IMR-90 (cell line): ENCODE measurements at regions not wholly inside any gene's neighbourhood (a gene's known extent, or its start where the extent isn't known, plus 50 kb on each side); places are given as distances from the start of the nearest gene placed in this dataset.

Experiments
- ATAC-seq: fragments of 200-7000 bp; cut with Tn5 transposase; 2 replicates; pipeline ENCODE4 v1.9.1; 2020; ENCODE audit warnings: low read depth, mild to moderate bottlenecking, moderate library complexity
- BruUV-seq: library from RNA; stranded (reverse); fragments of 400-500 nt; replicated peaks from 2 replicates; lab custom pipeline; 2021; lab: Mats Ljungman, UMichigan
- CTCF ChIA-PET: fragments of 300-600 bp; formaldehyde crosslinking; extraction: SDS; loops from one replicate; lab custom pipeline; 2021; ENCODE audit warnings: antibody characterized with exemption; lab: Yijun Ruan, JAX
- POLR2A ChIA-PET: fragments of 300-600 bp; sonication (Branson Sonifier 250); formaldehyde crosslinking; loops from one replicate; lab custom pipeline; 2022; ENCODE audit warnings: antibody characterized with exemption; ENCODE audit not compliant: unreplicated experiment; lab: Charles Lee
- DNase-seq: peaks from one replicate; pipeline ENCODE4 v3.0.0; 2013
- H2AFZ ChIP-seq: replicated peaks from 2 replicates; pipeline ENCODE3; 2013; ENCODE audit warnings: low read length, mild to moderate bottlenecking; ENCODE audit not compliant: poor library complexity
- H2AK5ac ChIP-seq: 2 replicates; pipeline ENCODE4 v1.6.1; 2013; ENCODE audit warnings: low read depth, low read length, inconsistent platforms
- H2AK9ac ChIP-seq: replicated peaks from 2 replicates; pipeline ENCODE3; 2013; ENCODE audit warnings: mild to moderate bottlenecking, low read depth, low read length, moderate library complexity; ENCODE audit not compliant: poor library complexity
- H2BK120ac ChIP-seq: 2 replicates; pipeline ENCODE4 v1.6.1; 2013; ENCODE audit warnings: low read depth, low read length, inconsistent platforms
- H2BK15ac ChIP-seq: 3 replicates; pipeline ENCODE4 v1.6.1; 2013; ENCODE audit warnings: low read depth, low read length, inconsistent platforms
- H2BK20ac ChIP-seq: 2 replicates; pipeline ENCODE4 v1.6.1; 2013; ENCODE audit warnings: low read depth, mild to moderate bottlenecking, inconsistent platforms, low read length, moderate library complexity
- H2BK5ac ChIP-seq: 2 replicates; pipeline ENCODE4 v1.6.1; 2013; ENCODE audit warnings: mild to moderate bottlenecking, low read depth, low read length, inconsistent platforms; ENCODE audit not compliant: poor library complexity, severe bottlenecking
- H3K14ac ChIP-seq: replicated peaks from 2 replicates; pipeline ENCODE4 v1.6.1; 2013; ENCODE audit warnings: low read depth, low read length, inconsistent platforms
- H3K18ac ChIP-seq: 2 replicates; pipeline ENCODE4 v1.6.1; 2013; ENCODE audit warnings: low read depth, low read length, control low read depth
- H3K23ac ChIP-seq: 2 replicates; pipeline ENCODE4 v1.6.1; 2013; ENCODE audit warnings: low read depth, low read length, inconsistent platforms
- H3K27ac ChIP-seq: 2 replicates; pipeline ENCODE4 v1.5.1; 2013; ENCODE audit warnings: mild to moderate bottlenecking, control low read depth, low read length; ENCODE audit not compliant: insufficient read depth
- H3K27me3 ChIP-seq: 2 replicates; pipeline ENCODE4 v1.6.1; 2013; ENCODE audit warnings: low read length; ENCODE audit not compliant: control insufficient read depth, insufficient read depth
- H3K36me3 ChIP-seq: 2 replicates; pipeline ENCODE4 v1.6.1; 2013; ENCODE audit warnings: low read length, mixed read lengths; ENCODE audit not compliant: control insufficient read depth, insufficient read depth
- H3K4ac ChIP-seq: 2 replicates; pipeline ENCODE4 v1.6.1; 2013; ENCODE audit warnings: low read depth, low read length, inconsistent platforms
- H3K4me1 ChIP-seq: 2 replicates; pipeline ENCODE4 v1.6.1; 2013; ENCODE audit warnings: low read length, mixed read lengths; ENCODE audit not compliant: control insufficient read depth, insufficient read depth
- H3K4me2 ChIP-seq: 2 replicates; pipeline ENCODE4 v1.6.1; 2013; ENCODE audit warnings: low read depth, mild to moderate bottlenecking, control low read depth, low read length, moderate library complexity
- H3K4me3 ChIP-seq: 2 replicates; pipeline ENCODE4 v1.5.1; 2013; ENCODE audit warnings: low read depth, mild to moderate bottlenecking, control low read depth, low read length, moderate library complexity; ENCODE audit not compliant: insufficient read depth
- H3K56ac ChIP-seq: 2 replicates; pipeline ENCODE4 v1.6.1; 2013; ENCODE audit warnings: low read length, inconsistent platforms; ENCODE audit not compliant: insufficient read depth; ENCODE audit errors: extremely low read depth
- H3K79me1 ChIP-seq, 2 experiments: 2 replicates each; pipeline ENCODE4 v1.6.1; 2013; ENCODE audit warnings: low read length in 2 of 2, inconsistent platforms in 1 of 2, low read depth in 1 of 2
- H3K9ac ChIP-seq: 2 replicates; pipeline ENCODE4 v1.6.1; 2013; ENCODE audit warnings: low read depth, low read length, control low read depth
- H3K9me1 ChIP-seq: 2 replicates; pipeline ENCODE4 v1.6.1; 2013; ENCODE audit warnings: low read length, inconsistent platforms; ENCODE audit not compliant: insufficient read depth
- H3K9me3 ChIP-seq: 2 replicates; pipeline ENCODE4 v1.6.1; 2013; ENCODE audit warnings: low read length; ENCODE audit not compliant: control insufficient read depth, insufficient read depth
- H4K20me1 ChIP-seq: 2 replicates; pipeline ENCODE4 v1.6.1; 2013; ENCODE audit warnings: low read length, inconsistent platforms; ENCODE audit not compliant: insufficient read depth
- H4K5ac ChIP-seq: 2 replicates; pipeline ENCODE4 v1.6.1; 2013; ENCODE audit warnings: mild to moderate bottlenecking, low read depth, low read length, control low read depth
- H4K8ac ChIP-seq, 2 experiments: 2 replicates each; pipeline ENCODE4 v1.6.1; 2013; ENCODE audit warnings: low read depth in 2 of 2, low read length in 2 of 2, control low read depth in 1 of 2, inconsistent platforms in 1 of 2
- H4K91ac ChIP-seq: 2 replicates; pipeline ENCODE4 v1.6.1; 2013; ENCODE audit warnings: low read depth, low read length, inconsistent platforms; ENCODE audit not compliant: insufficient read depth
- BHLHE40 ChIP-seq: fragments of 150-350 bp; IDR thresholded peaks from 2 replicates; pipeline ENCODE4 v1.6.1; 2016; ENCODE audit warnings: mild to moderate bottlenecking, low read depth, low read length
- CEBPB ChIP-seq: IDR thresholded peaks from 2 replicates; pipeline ENCODE4 v1.6.1; 2012; ENCODE audit warnings: low read depth, low read length, improper control_type of control experiment
- CHD1 ChIP-seq: IDR thresholded peaks from 2 replicates; pipeline ENCODE4 v1.6.1; 2012; ENCODE audit warnings: low read depth, low read length, improper control_type of control experiment
- CTCF ChIP-seq: conservative IDR thresholded peaks from 2 replicates; pipeline ENCODE4 v1.5.1; 2012; ENCODE audit warnings: mild to moderate bottlenecking, low read depth, low read length, improper control_type of control experiment
- ELK1 ChIP-seq: fragments of 150-350 bp; IDR thresholded peaks from 2 replicates; pipeline ENCODE4 v1.6.1; 2016; ENCODE audit warnings: low read depth, mild to moderate bottlenecking, low read length, moderate library complexity, borderline replicate concordance
- MAFK ChIP-seq: IDR thresholded peaks from 2 replicates; pipeline ENCODE4 v1.6.1; 2012; ENCODE audit warnings: low read depth, low read length, improper control_type of control experiment
- MAZ ChIP-seq: IDR thresholded peaks from 2 replicates; pipeline ENCODE4 v1.6.1; 2012; ENCODE audit warnings: low read depth, mild to moderate bottlenecking, low read length, improper control_type of control experiment, moderate library complexity, borderline replicate concordance
- MXI1 ChIP-seq: IDR thresholded peaks from 2 replicates; pipeline ENCODE4 v1.6.1; 2012; ENCODE audit warnings: low read depth, mild to moderate bottlenecking, low read length, moderate library complexity, borderline replicate concordance
- NFE2L2 ChIP-seq: fragments of 150-350 bp; IDR thresholded peaks from 2 replicates; pipeline ENCODE4 v1.6.1; 2016; ENCODE audit warnings: low read depth, mild to moderate bottlenecking, low read length
- POLR2A ChIP-seq: IDR thresholded peaks from 2 replicates; pipeline ENCODE4 v1.6.1; 2012; ENCODE audit warnings: mild to moderate bottlenecking, low read depth, low read length
- RAD21 ChIP-seq: IDR thresholded peaks from 2 replicates; pipeline ENCODE4 v1.6.1; 2012; ENCODE audit warnings: low read length, improper control_type of control experiment
- RCOR1 ChIP-seq: IDR thresholded peaks from 2 replicates; pipeline ENCODE4 v1.6.1; 2012; ENCODE audit warnings: mild to moderate bottlenecking, low read length, improper control_type of control experiment; ENCODE audit not compliant: insufficient replicate concordance
- RFX5 ChIP-seq: IDR thresholded peaks from 2 replicates; pipeline ENCODE4 v1.8.0; 2012; ENCODE audit warnings: low read depth, mild to moderate bottlenecking, low read length, moderate library complexity
- USF2 ChIP-seq: fragments of 150-350 bp; IDR thresholded peaks from 2 replicates; pipeline ENCODE4 v1.6.1; 2017; ENCODE audit warnings: mild to moderate bottlenecking, antibody characterized with exemption, low read length, low read depth
- WGBS, 2 experiments: methylation state at CpG; one replicate each; pipeline versions ENCODE4 v1.1.5 to v1.1.7; 2013; ENCODE audit warnings: missing lambda C conversion rate in 2 of 2; ENCODE audit not compliant: insufficient read length in 1 of 2; ENCODE audit errors: extremely low coverage in 2 of 2; 5-methylcytosine and 5-hydroxymethylcytosine counted together
- dilution Hi-C: fragments of 300-500 bp; cut with HindIII; formaldehyde crosslinking; loops from one replicate; pipeline ENCODE4 v1.14.3; 2018; ENCODE audit warnings: low sequenced_read_pairs; ENCODE audit not compliant: unreplicated experiment
- in situ Hi-C: fragments of 300-500 bp; cut with MboI; formaldehyde crosslinking; loops from 3 replicates; pipeline ENCODE4 v1.14.3; 2019; ENCODE audit warnings: low sequenced_read_pairs, inconsistent platforms, mixed read lengths
- intact Hi-C: fragments of 100-400 bp; cut with micrococcal nuclease; formaldehyde crosslinking; loops from 2 replicates; pipeline ENCODE4 v1.10.0; 2022

DNA sequence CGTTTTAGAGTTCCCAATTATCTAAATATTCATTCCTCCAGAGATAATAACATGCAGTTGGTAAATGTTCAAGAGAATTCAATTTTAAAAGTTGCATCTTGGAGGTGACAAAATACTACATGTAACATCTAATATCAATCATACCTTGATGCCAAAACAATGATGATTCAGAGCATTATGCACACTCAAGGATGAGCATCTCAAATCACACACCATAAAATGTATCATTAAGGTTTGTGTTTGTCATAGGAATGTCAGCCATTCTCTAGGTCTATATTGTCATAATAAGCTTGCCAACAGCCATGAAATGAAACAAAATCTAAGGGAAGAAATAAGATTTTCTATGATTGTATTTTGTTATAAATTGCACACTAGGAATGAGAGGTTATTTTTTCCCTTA, 1667.0 kb downstream of the DPP10 start:
- Histone ChIP-seq H4K8ac (no peak overlapping the region), H3K9ac (no peak overlapping the region), H2AK9ac (no peak overlapping the region), H2BK15ac (no peak overlapping the region), H3K4ac (no peak overlapping the region), H2AFZ (no peak overlapping the region), H2BK5ac (no peak overlapping the region), H3K4me1 (no peaks in the 10 kb centered on the region), H4K20me1 (no peaks in the 10 kb centered on the region), H4K5ac (no peak overlapping the region), H3K4me2 (no peak overlapping the region), H3K18ac (no peak overlapping the region), H3K9me1 (no peaks in the 10 kb centered on the region), H3K56ac (no peak overlapping the region), H3K79me1 (no peaks in the 10 kb centered on the region), H3K27me3 (no peaks in the 10 kb centered on the region), H2BK120ac (no peak overlapping the region), H3K36me3 (no peaks in the 10 kb centered on the region), H4K91ac (no peak overlapping the region), H3K4me3 (no peak overlapping the region), H2BK20ac (no peak overlapping the region), H3K9me3 (peaks cover 4% of the 10 kb centered on the region; the same call in 1 of the 2 replicates), H2AK5ac (no peak overlapping the region), H3K27ac (no peak overlapping the region), H3K23ac (no peak overlapping the region), H3K14ac (no peak overlapping the region)
- no CpG with 5 or more reads among the region's 1 CpG for WGBS, 2 experiments
- no TSS peak for BruUV-seq
- in situ Hi-C loops, result no loop called here
- TF ChIP-seq MAZ (no peak), RAD21 (no peak), MXI1 (no peak), CEBPB (no peak), NFE2L2 (no peak), CHD1 (no peak), BHLHE40 (no peak), POLR2A (no peak), RFX5 (no peak), USF2 (no peak), ELK1 (no peak), CTCF (no peak), MAFK (no peak), RCOR1 (no peak)
- POLR2A ChIA-PET, result no interaction called here
- CTCF ChIA-PET, result no interaction called here
- DNase-seq (no peak), ATAC-seq (no peak)
- dilution Hi-C loops, result no loop called here
- intact Hi-C loops, result no loop called here
